ENCODE measurements at regions not wholly inside any gene's neighbourhood (a gene's known extent, or its start where the extent isn't known, plus 50 kb on each side); places are given as distances from the start of the nearest gene placed in this dataset.

DNA sequence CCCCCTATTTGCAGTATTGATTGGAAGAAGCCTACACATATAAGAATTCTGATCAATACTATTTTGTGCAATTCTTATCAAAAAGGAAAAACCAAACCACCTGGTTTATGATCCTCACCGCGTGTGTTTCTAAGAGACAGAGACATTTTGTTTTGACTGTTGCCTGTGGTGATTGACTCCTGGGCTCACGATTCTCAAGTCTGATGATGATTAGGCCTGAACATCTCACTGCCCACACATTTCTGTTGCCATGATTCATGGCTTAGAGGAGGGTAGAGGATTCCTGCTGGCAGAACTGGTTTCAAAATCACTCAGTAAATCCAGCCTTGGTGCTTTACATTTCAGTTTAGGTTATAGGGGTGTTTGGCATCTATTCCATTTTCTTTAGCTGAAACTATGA is 88.3 kb upstream of the UBE3A start:
- TF ChIP-seq, protein P1, sequence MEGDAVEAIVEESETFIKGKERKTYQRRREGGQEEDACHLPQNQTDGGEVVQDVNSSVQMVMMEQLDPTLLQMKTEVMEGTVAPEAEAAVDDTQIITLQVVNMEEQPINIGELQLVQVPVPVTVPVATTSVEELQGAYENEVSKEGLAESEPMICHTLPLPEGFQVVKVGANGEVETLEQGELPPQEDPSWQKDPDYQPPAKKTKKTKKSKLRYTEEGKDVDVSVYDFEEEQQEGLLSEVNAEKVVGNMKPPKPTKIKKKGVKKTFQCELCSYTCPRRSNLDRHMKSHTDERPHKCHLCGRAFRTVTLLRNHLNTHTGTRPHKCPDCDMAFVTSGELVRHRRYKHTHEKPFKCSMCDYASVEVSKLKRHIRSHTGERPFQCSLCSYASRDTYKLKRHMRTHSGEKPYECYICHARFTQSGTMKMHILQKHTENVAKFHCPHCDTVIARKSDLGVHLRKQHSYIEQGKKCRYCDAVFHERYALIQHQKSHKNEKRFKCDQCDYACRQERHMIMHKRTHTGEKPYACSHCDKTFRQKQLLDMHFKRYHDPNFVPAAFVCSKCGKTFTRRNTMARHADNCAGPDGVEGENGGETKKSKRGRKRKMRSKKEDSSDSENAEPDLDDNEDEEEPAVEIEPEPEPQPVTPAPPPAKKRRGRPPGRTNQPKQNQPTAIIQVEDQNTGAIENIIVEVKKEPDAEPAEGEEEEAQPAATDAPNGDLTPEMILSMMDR (IDR thresholded peaks at IDR 0.05; ENCODE audit: insufficient read depth, low read length, poor library complexity, severe bottlenecking), result no peak
- no peak for TF ChIP-seq EZH2phosphoT487 (conservative IDR thresholded peaks at IDR 0.05; ENCODE audit: low read length)

Data from SU-DHL-6 (cell line).